CD4-positive, alpha-beta T cell (primary cell): ENCODE measurements at regions not wholly inside any gene's neighbourhood (a gene's known extent, or its start where the extent isn't known, plus 50 kb on each side); places are given as distances from the start of the nearest gene placed in this dataset.

Source experiments
- ATAC-seq: fragments of 200-7000 bp; cut with Tn5 transposase; one replicate; pipeline ENCODE4 v1.10.0; 2022; ENCODE audit warnings: mild to moderate bottlenecking; ENCODE audit not compliant: poor library complexity
- CTCF ChIA-PET: fragments of 350-600 bp; sonication (Branson Sonifier 250); formaldehyde crosslinking; loops from one replicate; lab custom pipeline; 2021; ENCODE audit warnings: antibody characterized with exemption, inconsistent platforms; lab: Charles Lee
- POLR2A ChIA-PET: fragments of 350-600 bp; sonication (Branson Sonifier 250); formaldehyde crosslinking; loops from one replicate; lab custom pipeline; 2021; ENCODE audit warnings: antibody characterized with exemption, inconsistent platforms; lab: Charles Lee
- DNase-seq, 14 experiments: peaks; one replicate each; pipeline ENCODE4 v3.0.0-alpha.2; 2013 to 2020; ENCODE audit warnings: mixed read lengths in 2 of 14
- H3K27ac ChIP-seq, 2 donors: one replicate each; pipeline versions ENCODE4 v1.5.1 to v1.7.0; 2013; ENCODE audit warnings: low read length in 2 of 2, low read depth in 1 of 2, mild to moderate bottlenecking in 1 of 2
- H3K27me3 ChIP-seq, 2 experiments: 1 replicate in 1 of 2; 2 replicates in 1 of 2; pipeline versions ENCODE4 v1.6.1 to v1.7.0; 2013; ENCODE audit warnings: low read length in 2 of 2, control low read depth in 1 of 2, mild to moderate bottlenecking in 1 of 2, moderate library complexity in 1 of 2; ENCODE audit not compliant: insufficient read depth in 2 of 2, control insufficient read depth in 1 of 2
- H3K36me3 ChIP-seq: one replicate; pipeline ENCODE4 v1.6.1; 2013; ENCODE audit warnings: low read length, control low read depth; ENCODE audit not compliant: insufficient read depth
- H3K4me1 ChIP-seq: one replicate; pipeline ENCODE4 v1.6.1; 2013; ENCODE audit warnings: low read length, control low read depth; ENCODE audit not compliant: insufficient read depth
- H3K4me3 ChIP-seq: one replicate; pipeline ENCODE4 v1.5.1; 2013; ENCODE audit warnings: mild to moderate bottlenecking, low read length, moderate library complexity
- H3K9me3 ChIP-seq, 2 experiments: 1 replicate in 1 of 2; 2 replicates in 1 of 2; pipeline versions ENCODE4 v1.6.1 to v1.7.0; 2013; ENCODE audit warnings: low read length in 2 of 2, mild to moderate bottlenecking in 2 of 2, control low read depth in 1 of 2, moderate library complexity in 1 of 2; ENCODE audit not compliant: control insufficient read depth in 1 of 2, insufficient read depth in 1 of 2
- H3K27ac Mint-ChIP-seq: one replicate; pipeline ENCODE4 v1.8.0; 2020; ENCODE audit warnings: mixed read lengths
- H3K27me3 Mint-ChIP-seq: one replicate; pipeline ENCODE4 v1.8.0; 2021; ENCODE audit warnings: mixed read lengths
- H3K36me3 Mint-ChIP-seq: one replicate; pipeline ENCODE4 v1.8.0; 2021; ENCODE audit warnings: low read depth, mixed read lengths
- H3K4me1 Mint-ChIP-seq: one replicate; pipeline ENCODE4 v1.8.0; 2021; ENCODE audit warnings: low read depth, mixed read lengths
- H3K4me3 Mint-ChIP-seq: one replicate; pipeline ENCODE4 v1.8.0; 2020; ENCODE audit warnings: mild to moderate bottlenecking, mixed read lengths
- H3K9me3 Mint-ChIP-seq: one replicate; pipeline ENCODE4 v1.8.0; 2020; ENCODE audit warnings: mixed read lengths
- intact Hi-C, 2 experiments: fragments of 100-400 bp; cut with DNase I in 1 of 2; cut with micrococcal nuclease in 1 of 2; formaldehyde crosslinking; loops; one replicate each; pipeline versions ENCODE4 v1.15.1 to v1.9.0; 2023 to 2025; cut with DNase I, micrococcal nuclease
- TF ChIP-seq, protein P1 (sequence below): fragments of 200-600 bp; IDR thresholded peaks from one replicate; pipeline ENCODE4 v1.8.0; 2022; ENCODE audit warnings: antibody characterized with exemption, mild to moderate bottlenecking

DNA sequence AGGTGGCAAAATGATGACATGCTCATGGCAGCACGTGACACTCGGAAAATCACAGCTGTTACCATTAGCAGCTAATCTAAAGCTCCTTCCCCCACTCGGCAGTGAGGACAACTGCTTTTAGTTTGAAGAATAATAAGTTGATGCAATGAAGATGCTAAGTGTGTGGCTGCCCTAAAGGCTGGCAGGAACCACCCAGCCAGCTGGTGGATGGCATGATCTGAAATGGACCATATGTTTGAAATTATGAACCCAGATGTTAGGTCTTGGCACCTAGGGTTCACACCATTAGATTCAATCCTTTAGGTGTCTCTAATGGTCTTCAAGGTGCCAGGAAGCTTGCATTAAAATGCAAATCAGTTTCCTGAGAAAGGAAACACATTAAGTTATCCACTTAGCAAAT is 230.1 kb downstream of the WDR11 start:
- TF ChIP-seq, protein P1, sequence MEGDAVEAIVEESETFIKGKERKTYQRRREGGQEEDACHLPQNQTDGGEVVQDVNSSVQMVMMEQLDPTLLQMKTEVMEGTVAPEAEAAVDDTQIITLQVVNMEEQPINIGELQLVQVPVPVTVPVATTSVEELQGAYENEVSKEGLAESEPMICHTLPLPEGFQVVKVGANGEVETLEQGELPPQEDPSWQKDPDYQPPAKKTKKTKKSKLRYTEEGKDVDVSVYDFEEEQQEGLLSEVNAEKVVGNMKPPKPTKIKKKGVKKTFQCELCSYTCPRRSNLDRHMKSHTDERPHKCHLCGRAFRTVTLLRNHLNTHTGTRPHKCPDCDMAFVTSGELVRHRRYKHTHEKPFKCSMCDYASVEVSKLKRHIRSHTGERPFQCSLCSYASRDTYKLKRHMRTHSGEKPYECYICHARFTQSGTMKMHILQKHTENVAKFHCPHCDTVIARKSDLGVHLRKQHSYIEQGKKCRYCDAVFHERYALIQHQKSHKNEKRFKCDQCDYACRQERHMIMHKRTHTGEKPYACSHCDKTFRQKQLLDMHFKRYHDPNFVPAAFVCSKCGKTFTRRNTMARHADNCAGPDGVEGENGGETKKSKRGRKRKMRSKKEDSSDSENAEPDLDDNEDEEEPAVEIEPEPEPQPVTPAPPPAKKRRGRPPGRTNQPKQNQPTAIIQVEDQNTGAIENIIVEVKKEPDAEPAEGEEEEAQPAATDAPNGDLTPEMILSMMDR, result no peak
- intact Hi-C loops, result no loop called here
- POLR2A ChIA-PET, result no interaction called here
- DNase-seq (no peak), ATAC-seq (no peak)
- peaks cover 0 to 12% of the 10 kb centered on the region in 2 experiments for H3K9me3 ChIP-seq
- Mint-ChIP-seq H3K4me1 (no peaks in the 10 kb centered on the region), H3K4me3 (no peak overlapping the region), H3K9me3 (no peaks in the 10 kb centered on the region), H3K27ac (no peak overlapping the region), H3K27me3 (no peaks in the 10 kb centered on the region), H3K36me3 (no peaks in the 10 kb centered on the region)
- H3K27me3 ChIP-seq, result no peaks in the 10 kb centered on the region
- no peak overlapping the region for H3K27ac ChIP-seq
- CTCF ChIA-PET, result no interaction called here
- H3K36me3 ChIP-seq, result no peaks in the 10 kb centered on the region
- no peak overlapping the region for H3K4me3 ChIP-seq
- H3K4me1 ChIP-seq, result no peaks in the 10 kb centered on the region

DNA sequence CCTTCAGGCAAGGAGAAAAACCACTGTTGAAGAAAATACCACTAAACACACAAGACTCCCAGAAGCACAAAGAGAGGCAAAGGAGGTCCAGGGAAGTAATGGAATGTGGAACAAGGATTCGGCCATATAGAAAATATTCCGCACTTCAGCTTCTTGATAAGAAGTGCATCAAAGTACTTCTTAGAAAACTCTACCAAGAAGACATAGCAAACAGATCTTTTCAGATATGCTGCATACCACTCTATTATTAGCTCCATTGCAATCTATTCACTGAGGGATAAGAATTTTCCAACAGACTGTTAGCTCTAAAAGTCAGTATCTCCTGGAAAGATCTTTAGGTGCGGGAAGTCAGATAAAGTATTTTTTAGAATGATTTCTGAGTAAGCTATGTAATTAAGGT is 231.8 kb downstream of the WDR11 start:
- Histone ChIP-seq H3K27ac (no peak overlapping the region), H3K4me3 (no peak overlapping the region), H3K27me3 (no peaks in the 10 kb centered on the region), H3K4me1 (no peaks in the 10 kb centered on the region), H3K9me3 (peaks cover 0 to 12% of the 10 kb centered on the region in 2 experiments), H3K36me3 (no peaks in the 10 kb centered on the region)
- ATAC-seq, result no peak
- H3K9me3 Mint-ChIP-seq, result no peaks in the 10 kb centered on the region
- no peak for DNase-seq
- TF ChIP-seq, protein P1, result no peak
- no peak overlapping the region for H3K27ac Mint-ChIP-seq
- no peaks in the 10 kb centered on the region for H3K4me1 Mint-ChIP-seq
- intact Hi-C loops, result no loop called here
- ChIA-PET POLR2A (no interaction called here), CTCF (no interaction called here)
- H3K36me3 Mint-ChIP-seq, result no peaks in the 10 kb centered on the region
- no peak overlapping the region for H3K4me3 Mint-ChIP-seq
- no peaks in the 10 kb centered on the region for H3K27me3 Mint-ChIP-seq

DNA sequence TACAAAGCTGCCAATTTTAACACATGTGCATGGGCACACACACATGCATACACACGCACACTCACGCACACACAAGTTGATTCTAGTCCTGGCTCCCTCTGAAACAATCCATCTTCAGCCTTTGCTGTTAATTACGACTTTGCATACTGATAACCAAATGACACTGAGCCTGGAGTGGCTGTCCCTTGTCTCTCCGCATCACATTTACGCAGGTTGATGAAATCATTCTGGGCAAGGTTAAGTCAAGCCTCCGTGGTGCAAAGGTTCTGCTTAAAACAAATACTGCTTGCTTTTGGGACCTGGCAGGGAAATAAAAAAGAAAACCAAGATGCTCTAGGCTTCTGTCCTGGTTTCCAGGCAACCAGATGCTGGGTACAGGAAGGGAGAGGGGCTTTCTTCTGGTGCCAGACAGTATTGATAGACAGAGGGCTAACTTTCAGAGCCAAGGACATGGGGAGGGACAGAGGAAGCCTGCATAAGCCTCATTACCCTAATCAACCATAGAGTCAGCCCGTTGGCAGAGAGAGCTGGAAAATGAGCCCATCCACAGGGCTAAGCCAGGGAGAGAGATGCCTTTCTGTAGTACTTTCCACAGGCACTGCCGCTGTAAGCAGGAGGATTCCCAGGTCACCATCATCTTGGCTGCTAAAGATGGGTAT is 233.0 kb downstream of the WDR11 start:
- H3K9me3 Mint-ChIP-seq, result no peaks in the 10 kb centered on the region
- H3K27ac ChIP-seq, result no peak overlapping the region
- DNase-seq, result no peak
- H3K4me1 ChIP-seq, result no peaks in the 10 kb centered on the region
- ChIA-PET POLR2A (no interaction called here), CTCF (no interaction called here)
- no peaks in the 10 kb centered on the region for H3K36me3 Mint-ChIP-seq
- peaks cover 0 to 7% of the 10 kb centered on the region in 2 experiments for H3K9me3 ChIP-seq
- H3K4me1 Mint-ChIP-seq, result no peaks in the 10 kb centered on the region
- no peaks in the 10 kb centered on the region for H3K27me3 ChIP-seq
- H3K27me3 Mint-ChIP-seq, result no peaks in the 10 kb centered on the region
- H3K4me3 Mint-ChIP-seq, result no peak overlapping the region
- intact Hi-C loops, result no loop called here
- no peak overlapping the region for H3K4me3 ChIP-seq
- H3K27ac Mint-ChIP-seq, result no peak overlapping the region
- no peak for ATAC-seq
- TF ChIP-seq, protein P1, result no peak
- no peaks in the 10 kb centered on the region for H3K36me3 ChIP-seq
